Stimulated activated CD4-positive, alpha-beta T cell treated with anti-CD3 and anti-CD28 coated beads, Interleukin-15, amount 100 ng/mL, for 48 hours (primary cell): ENCODE measurements at regions not wholly inside any gene's neighbourhood (a gene's known extent, or its start where the extent isn't known, plus 50 kb on each side); places are given as distances from the start of the nearest gene placed in this dataset.
"Not testable (repeated sequence)": the region's sequence is repeated elsewhere in the genome, so short reads cannot be mapped to it uniquely, and the experiment has no call there.

Experiments used
- DNase-seq, 2 donors: peaks; one replicate each; pipeline ENCODE4 v3.0.0-alpha.2; 2020; ENCODE audit warnings: low read depth in 2 of 2

DNA sequence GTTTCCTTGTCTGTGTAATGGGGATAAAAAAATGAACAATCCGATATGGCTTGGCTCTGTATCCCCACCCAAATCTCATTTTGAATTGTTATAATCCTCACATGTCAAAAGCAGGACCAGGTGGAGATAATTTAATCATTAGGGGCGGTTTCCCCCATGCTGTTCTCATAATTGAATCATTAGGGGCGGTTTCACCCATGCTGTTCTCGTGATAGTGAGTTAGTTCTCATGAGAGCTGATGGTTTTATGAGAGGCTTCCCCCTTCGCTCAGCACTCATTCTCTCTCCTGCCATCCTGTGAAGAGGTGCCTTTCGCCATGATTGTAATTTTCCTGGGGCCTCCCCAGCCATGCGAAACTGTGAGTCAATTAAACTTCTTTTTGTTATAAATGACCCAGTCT lies 633.5 kb downstream of the RAPGEF2 start:
- no peak for DNase-seq

GRCh38 chr4:159743971-159744370 lies 641.1 kb downstream of the RAPGEF2 start:
- DNase-seq = no peak

DNA sequence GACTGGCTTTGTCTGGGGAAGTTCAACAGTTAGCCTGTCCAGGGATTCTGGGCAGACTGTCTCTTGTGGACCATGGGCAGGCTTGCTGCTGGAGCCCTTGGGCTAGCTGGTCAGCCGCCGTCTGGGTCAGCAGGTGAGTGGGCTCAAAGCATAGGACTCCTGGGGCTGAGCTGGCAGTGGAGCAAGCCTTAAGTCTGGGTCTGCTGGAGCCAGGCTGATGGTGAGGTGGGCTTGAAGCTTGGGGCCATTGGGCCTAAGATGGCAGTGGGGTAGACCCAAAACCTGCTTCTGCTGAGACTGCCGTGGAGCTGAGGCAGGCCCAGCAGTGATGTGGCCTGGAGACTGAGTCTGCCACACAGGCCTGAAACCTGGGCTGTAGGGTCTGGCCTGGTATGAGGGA lies 645.1 kb downstream of the RAPGEF2 start:
- no peak for DNase-seq

DNA sequence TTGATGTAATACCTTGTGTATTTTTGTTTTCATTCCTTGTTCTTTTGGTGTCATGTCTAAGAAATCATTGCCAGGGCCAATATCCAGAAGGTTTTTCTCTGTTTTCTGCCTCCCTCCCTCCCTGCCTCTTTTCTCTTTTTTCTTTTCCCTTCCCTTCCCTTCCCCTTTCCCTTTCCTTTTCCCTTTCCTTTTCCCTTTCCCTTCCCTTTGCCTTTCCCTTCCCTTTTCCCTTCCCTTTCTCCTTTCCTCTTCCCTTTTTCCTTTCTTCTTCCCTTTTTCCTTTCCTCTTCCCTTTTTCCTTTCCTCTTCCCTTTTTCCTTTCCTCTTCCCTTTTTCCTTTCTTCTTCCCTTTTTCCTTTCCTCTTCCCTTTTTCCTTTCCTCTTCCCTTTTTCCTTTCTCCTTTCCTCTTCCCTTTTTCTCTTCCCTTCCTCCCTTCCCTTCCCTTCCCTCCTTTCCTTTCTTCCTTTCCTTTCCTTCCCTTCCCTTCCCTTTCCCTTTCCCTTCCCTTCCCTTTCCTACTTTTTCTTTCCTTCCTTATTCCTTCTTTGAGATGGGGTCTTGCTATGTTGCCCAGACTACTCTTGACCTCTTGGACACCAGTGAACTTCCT lies 646.1 kb downstream of the RAPGEF2 start:
- DNase-seq = no peak

DNA sequence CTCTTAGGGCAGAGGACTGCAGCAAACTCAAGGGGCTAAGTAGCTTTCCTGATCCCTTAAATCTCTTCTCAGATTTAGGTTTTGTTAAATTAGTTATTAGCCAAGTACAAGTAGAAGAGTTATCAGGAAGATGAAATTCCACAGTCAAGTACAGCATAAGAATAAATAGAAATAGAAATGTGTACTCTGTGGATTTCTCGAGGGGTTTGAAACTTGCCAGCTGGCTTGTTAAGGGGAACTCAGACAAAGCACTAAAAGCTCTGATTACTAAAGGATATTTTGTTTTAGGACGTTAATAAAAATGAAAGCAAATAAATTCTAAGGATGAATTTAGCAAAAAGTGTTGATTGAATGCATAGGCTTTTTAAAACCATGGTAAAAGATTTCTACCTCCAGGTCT lies 654.6 kb downstream of the RAPGEF2 start:
- no peak for DNase-seq

GRCh38 chr4:159758061-159758460 lies 655.2 kb downstream of the RAPGEF2 start:
- DNase-seq = no peak

GRCh38 chr4:159762672-159763071 lies 659.8 kb downstream of the RAPGEF2 start:
- DNase-seq = no peak

GRCh38 chr4:159764343-159764952 lies 661.6 kb downstream of the RAPGEF2 start:
- no peak for DNase-seq

DNA sequence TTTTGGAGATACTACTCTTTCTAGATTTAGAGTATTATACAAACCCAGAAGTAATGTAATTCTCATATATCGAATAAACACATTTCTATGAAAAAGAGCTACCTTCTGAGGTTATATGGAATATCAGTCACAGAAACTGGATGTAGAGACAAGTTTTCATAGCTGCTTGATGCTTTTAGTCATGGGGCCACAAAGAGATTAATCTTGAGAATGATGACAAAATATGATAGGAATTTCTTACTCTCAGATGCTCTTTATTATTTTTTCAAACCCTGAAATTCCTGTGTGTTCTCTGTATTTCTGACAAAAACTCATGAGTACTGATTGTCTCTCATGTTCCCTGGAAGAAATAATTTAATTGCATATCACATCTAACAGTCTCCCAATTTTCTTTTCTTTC lies 662.5 kb downstream of the RAPGEF2 start:
- DNase-seq = no peak

DNA sequence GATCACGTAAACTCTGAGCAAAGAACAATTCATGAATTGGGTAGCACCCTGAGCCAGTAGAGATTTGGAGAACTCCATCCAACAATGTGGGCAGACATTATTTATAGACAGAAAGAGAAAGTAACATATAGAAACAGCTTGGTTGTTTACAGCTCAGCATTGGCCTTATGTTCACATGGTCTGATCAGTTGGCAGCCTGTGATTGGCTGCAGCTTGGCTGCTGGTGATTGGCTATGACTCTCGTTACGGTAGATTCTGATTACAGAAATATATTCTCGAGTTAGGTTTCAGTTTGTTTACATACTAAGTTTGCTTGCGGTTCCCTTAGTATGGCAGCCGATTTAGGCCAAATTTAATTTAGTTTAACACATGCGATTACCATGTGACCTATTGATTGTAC lies 663.4 kb downstream of the RAPGEF2 start:
- DNase-seq = no peak

DNA sequence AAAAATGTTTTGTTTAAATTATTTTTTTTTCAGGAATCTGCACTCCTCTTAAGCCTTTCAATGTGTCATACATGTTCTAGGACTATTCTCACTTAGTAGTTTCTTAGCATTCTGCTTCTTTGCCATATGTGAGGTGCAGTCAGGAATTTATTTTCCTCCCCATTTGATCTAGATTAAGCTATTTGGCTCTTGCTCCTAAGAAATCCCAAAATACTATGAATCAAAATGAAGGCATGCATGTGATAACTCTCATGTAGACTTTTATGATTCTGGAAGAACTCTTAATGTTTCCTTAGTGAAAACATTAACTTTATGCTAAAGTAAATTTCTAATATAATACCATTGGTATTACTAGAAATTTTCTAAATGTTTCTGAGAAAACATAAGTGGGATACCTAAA lies 664.5 kb downstream of the RAPGEF2 start:
- DNase-seq = no peak

DNA sequence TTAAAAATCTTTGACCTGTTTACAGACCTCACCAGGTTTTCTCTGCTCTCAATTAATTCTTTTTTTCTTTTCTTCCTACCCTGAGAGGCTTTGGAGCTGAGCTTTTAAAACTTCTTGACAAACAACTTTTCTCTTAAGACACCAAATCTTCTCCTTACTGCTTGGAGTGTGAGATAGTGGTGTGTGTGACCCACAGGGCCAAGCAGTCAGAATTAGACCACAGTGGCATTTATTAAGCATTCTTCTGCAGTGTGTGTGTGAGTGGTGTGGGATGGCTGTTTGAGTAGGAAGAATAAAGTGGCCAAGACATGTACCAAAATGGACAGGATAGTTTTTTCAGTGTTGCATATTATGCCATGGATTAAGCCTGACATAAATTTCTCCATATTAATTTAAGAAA lies 665.1 kb downstream of the RAPGEF2 start:
- no peak for DNase-seq

- DNase-seq = no peak
Measured at GRCh38 chr4:159770401-159770800, 667.5 kb downstream of the RAPGEF2 start.

GRCh38 chr4:159770969-159771368 lies 668.1 kb downstream of the RAPGEF2 start:
- no peak for DNase-seq

DNA sequence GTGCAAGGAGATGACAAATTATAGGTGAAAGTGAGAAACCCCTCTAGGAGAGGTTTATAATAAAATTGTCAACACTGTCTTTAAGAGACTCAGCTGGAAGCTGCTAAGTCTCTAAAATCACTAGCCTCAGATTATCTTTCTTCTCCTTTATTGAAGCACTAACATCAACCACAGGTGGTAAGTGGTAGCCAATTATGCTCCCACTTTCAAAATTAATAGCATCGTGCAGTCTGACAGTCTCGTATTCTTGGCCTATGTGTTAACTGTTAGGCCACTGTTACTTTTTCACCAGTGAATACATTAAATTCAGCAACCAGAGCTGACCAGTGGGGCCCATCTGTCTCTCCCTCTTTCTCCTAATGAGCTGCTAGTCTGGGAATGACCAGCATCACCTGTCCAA lies 674.1 kb downstream of the RAPGEF2 start:
- no peak for DNase-seq

- no peak for DNase-seq
Measured at GRCh38 chr4:159777689-159778088, 674.8 kb downstream of the RAPGEF2 start.

GRCh38 chr4:159778298-159778697 lies 675.4 kb downstream of the RAPGEF2 start:
- DNase-seq = no peak

DNA sequence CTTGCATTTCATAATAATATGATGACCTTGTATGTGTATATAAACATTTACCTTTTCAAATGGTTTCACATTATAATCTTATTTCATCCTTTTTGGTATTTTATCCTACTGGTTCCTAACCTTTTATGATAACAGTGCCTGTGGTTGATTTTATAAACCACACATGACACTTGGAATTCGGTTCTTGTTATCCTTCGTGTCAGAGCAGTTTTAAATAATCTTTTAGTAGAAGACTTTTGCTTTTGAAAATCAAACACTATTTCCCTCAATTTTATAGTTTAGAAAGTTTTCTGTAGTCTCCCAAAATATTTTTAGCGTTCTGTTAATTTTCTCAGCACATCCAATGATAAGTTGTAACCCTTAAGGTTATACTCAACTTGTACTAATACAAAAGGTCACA lies 676.8 kb downstream of the RAPGEF2 start:
- no peak for DNase-seq

GRCh38 chr4:159780196-159780922 lies 677.5 kb downstream of the RAPGEF2 start:
- no peak for DNase-seq

GRCh38 chr4:159787901-159788300 lies 685.0 kb downstream of the RAPGEF2 start:
- DNase-seq = no peak

GRCh38 chr4:159791334-159791733 lies 688.5 kb downstream of the RAPGEF2 start:
- DNase-seq = no peak

- DNase-seq = not testable (repeated sequence)
Measured at GRCh38 chr4:159804592-159804991, 701.7 kb downstream of the RAPGEF2 start.

DNA sequence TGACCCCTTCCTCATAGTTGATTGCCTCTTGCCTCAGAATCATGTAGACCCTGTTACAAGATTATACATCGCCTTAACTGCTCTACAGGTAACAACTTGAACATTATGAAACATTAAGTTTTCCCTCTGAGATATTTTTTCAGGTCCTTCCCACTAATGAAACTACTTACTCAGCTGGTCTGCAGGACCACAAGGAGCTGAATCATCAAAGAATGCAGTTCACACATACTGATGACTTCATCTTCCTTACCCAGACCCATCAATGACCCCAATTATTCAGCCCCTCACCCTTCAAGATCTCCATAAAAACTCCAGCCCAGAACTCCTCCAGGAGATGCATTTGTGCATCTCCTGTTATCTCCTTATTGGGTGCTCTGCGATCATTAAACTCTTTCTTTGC lies 720.9 kb downstream of the RAPGEF2 start:
- DNase-seq = no peak
